GM19035 (cell line): ENCODE measurements at regions not wholly inside any gene's neighbourhood (a gene's known extent, or its start where the extent isn't known, plus 50 kb on each side); places are given as distances from the start of the nearest gene placed in this dataset.

ENCODE experiments used
- ATAC-seq: cut with Tn5 transposase; IDR thresholded peaks from one replicate; pipeline ENCODE4 v1.9.1; 2021; ENCODE audit not compliant: unreplicated experiment

GRCh38 chr18:5091741-5092140 lies 105.3 kb downstream of the AKAIN1 start:
- no peak for ATAC-seq

- ATAC-seq: no peak
These were observed 121.8 kb downstream of the AKAIN1 start for GRCh38 chr18:5075297-5075696.

- ATAC-seq: peak; percentile 73
These were observed 123.8 kb downstream of the AKAIN1 start for GRCh38 chr18:5073026-5073944.

- no peak for ATAC-seq
These were observed 128.2 kb downstream of the AKAIN1 start for GRCh38 chr18:5068851-5069250.

GRCh38 chr18:5066380-5066977 lies 130.6 kb downstream of the AKAIN1 start:
- no peak for ATAC-seq

- no peak for ATAC-seq
These were observed 131.4 kb downstream of the AKAIN1 start for GRCh38 chr18:5065615-5066014.

GRCh38 chr18:5064841-5065370 lies 132.2 kb downstream of the AKAIN1 start:
- no peak for ATAC-seq

- ATAC-seq: no peak
These were observed 135.3 kb downstream of the AKAIN1 start for GRCh38 chr18:5061785-5062184.

- no peak for ATAC-seq
These were observed 136.5 kb downstream of the AKAIN1 start for GRCh38 chr18:5060543-5060942.

- no peak for ATAC-seq
These were observed 137.4 kb downstream of the AKAIN1 start for GRCh38 chr18:5059696-5060032.

GRCh38 chr18:5058768-5059695 lies 138.0 kb downstream of the AKAIN1 start:
- no peak for ATAC-seq

GRCh38 chr18:5057386-5058348 lies 139.4 kb downstream of the AKAIN1 start:
- no peak for ATAC-seq

GRCh38 chr18:5052491-5052890 lies 144.6 kb downstream of the AKAIN1 start:
- ATAC-seq: no peak

GRCh38 chr18:5051207-5051606 lies 145.8 kb downstream of the AKAIN1 start:
- ATAC-seq: no peak

- ATAC-seq: no peak
These were observed 147.9 kb downstream of the AKAIN1 start for GRCh38 chr18:5049124-5049523.

- no peak for ATAC-seq
These were observed 156.6 kb downstream of the AKAIN1 start for GRCh38 chr18:5040476-5040875.

- ATAC-seq: no peak
These were observed 160.5 kb downstream of the AKAIN1 start for GRCh38 chr18:5036523-5036922.

GRCh38 chr18:5031216-5031615 lies 165.8 kb downstream of the AKAIN1 start:
- no peak for ATAC-seq

- no peak for ATAC-seq
These were observed 166.4 kb downstream of the AKAIN1 start for GRCh38 chr18:5030636-5031035.

- no peak for ATAC-seq
These were observed 167.5 kb downstream of the AKAIN1 start for GRCh38 chr18:5029592-5029991.
